HL-60 (cell line): ENCODE measurements at regions not wholly inside any gene's neighbourhood (a gene's known extent, or its start where the extent isn't known, plus 50 kb on each side); places are given as distances from the start of the nearest gene placed in this dataset.

Experiments
- DNase-seq, 2 experiments: peaks; one replicate each; pipeline ENCODE4 v3.0.0-alpha.2; 2010 to 2020; ENCODE audit warnings: low read depth in 1 of 2, low spot score in 1 of 2
- H3K27ac ChIP-seq: fragments of 250-450 bp; sonication (Bioruptor Pico); replicated peaks from 2 replicates; pipeline ENCODE4 v1.5.1; 2020; ENCODE audit warnings: mild to moderate bottlenecking, moderate library complexity
- H3K27me3 ChIP-seq: fragments of 250-450 bp; sonication (Bioruptor Pico); 2 replicates; pipeline ENCODE4 v1.5.1; 2021; ENCODE audit warnings: mild to moderate bottlenecking, moderate library complexity; ENCODE audit not compliant: insufficient read depth, poor library complexity, severe bottlenecking
- H3K4me3 ChIP-seq: replicated peaks from 2 replicates; pipeline ENCODE4 v1.5.1; 2011; ENCODE audit warnings: mild to moderate bottlenecking, control low read depth, low read length; ENCODE audit not compliant: insufficient read depth
- CTCF ChIP-seq: IDR thresholded peaks from one replicate; pipeline ENCODE4 v1.5.1; 2011; ENCODE audit warnings: low read length, control low read depth, inconsistent platforms; ENCODE audit not compliant: insufficient read depth
- GABPA ChIP-seq: IDR thresholded peaks from 2 replicates; pipeline ENCODE4 v1.6.1; 2012; ENCODE audit warnings: low read depth
- POLR2AphosphoS5 ChIP-seq: IDR thresholded peaks from 2 replicates; pipeline ENCODE4 v1.6.1; 2012; ENCODE audit warnings: low read depth
- REST ChIP-seq: IDR thresholded peaks from 2 replicates; pipeline ENCODE4 v1.6.1; 2012; ENCODE audit warnings: low read depth; ENCODE audit not compliant: insufficient replicate concordance
- SPI1 ChIP-seq: IDR thresholded peaks from 2 replicates; pipeline ENCODE4 v1.6.1; 2012; ENCODE audit warnings: low read depth, mild to moderate bottlenecking, borderline replicate concordance

DNA sequence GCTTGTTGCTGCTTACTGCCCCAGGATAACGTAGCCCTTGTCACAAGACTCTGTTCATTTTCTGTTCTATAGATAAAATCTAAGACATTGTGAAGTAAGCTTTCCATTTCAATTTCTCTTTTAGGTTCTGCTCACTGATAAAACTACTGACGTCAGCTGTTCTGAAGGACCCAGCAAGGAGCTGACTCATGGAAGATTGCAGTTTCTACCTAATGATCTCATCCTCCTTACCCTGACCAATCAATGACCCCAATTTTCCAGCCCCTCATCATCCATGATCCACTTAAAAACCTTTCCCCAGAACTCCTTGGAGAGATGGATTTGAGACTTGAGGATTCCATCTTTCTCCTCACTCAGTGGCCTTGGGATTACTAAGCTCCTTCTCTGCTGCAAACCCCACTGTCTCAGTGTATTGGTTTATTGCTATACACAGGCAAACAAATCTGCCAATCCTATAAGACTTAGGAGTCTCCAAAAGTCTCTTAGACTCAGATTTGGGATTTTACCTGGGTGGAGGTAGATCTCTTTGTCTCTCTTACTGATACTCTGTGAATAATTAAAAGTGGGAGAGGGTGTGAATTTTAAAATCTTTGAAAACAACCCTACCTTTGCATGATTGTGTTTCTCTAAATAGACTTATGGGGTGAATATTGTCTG, 109.2 kb upstream of the TRIM24 start:
- no peak overlapping the region for H3K4me3 ChIP-seq
- TF ChIP-seq SPI1 (no peak), GABPA (no peak), REST (no peak), POLR2AphosphoS5 (no peak), CTCF (no peak)
- no peaks in the 10 kb centered on the region for H3K27me3 ChIP-seq
- H3K27ac ChIP-seq = no peak overlapping the region
- DNase-seq = no peak

GRCh38 chr7:138352570-138353461, 107.2 kb upstream of the TRIM24 start:
- DNase-seq = no peak
- Histone ChIP-seq H3K27ac (no peak overlapping the region), H3K27me3 (no peaks in the 10 kb centered on the region), H3K4me3 (no peak overlapping the region)
- TF ChIP-seq REST (no peak), CTCF (no peak), POLR2AphosphoS5 (no peak), GABPA (no peak), SPI1 (no peak)

- Histone ChIP-seq H3K27ac (no peak overlapping the region), H3K4me3 (no peak overlapping the region), H3K27me3 (no peaks in the 10 kb centered on the region)
- DNase-seq = no peak
- TF ChIP-seq CTCF = no peak
- no peak for TF ChIP-seq POLR2AphosphoS5
- no peak for TF ChIP-seq REST
- no peak for TF ChIP-seq GABPA
- no peak for TF ChIP-seq SPI1
These were observed 106.0 kb upstream of the TRIM24 start for GRCh38 chr7:138354066-138354465.
